Nephron (organoid): ENCODE measurements at regions not wholly inside any gene's neighbourhood (a gene's known extent, or its start where the extent isn't known, plus 50 kb on each side); places are given as distances from the start of the nearest gene placed in this dataset.

Source experiments
- H3K27ac Mint-ChIP-seq, 3 experiments: 2 replicates each; pipeline ENCODE4 v1.8.0; 2020; ENCODE audit warnings: mixed read lengths in 3 of 3, mild to moderate bottlenecking in 2 of 3, moderate library complexity in 1 of 3
- H3K27me3 Mint-ChIP-seq: 2 replicates; pipeline ENCODE4 v1.8.0; 2021; ENCODE audit warnings: low read depth, mild to moderate bottlenecking, moderate library complexity, mixed read lengths
- H3K36me3 Mint-ChIP-seq: 2 replicates; pipeline ENCODE4 v1.8.0; 2020; ENCODE audit warnings: low read depth, mixed read lengths
- H3K4me1 Mint-ChIP-seq: 2 replicates; pipeline ENCODE4 v1.8.0; 2020; ENCODE audit warnings: mixed read lengths
- H3K4me3 Mint-ChIP-seq, 3 experiments: 2 replicates each; pipeline ENCODE4 v1.8.0; 2020; ENCODE audit warnings: mild to moderate bottlenecking in 3 of 3, mixed read lengths in 3 of 3, moderate library complexity in 2 of 3
- H3K9me3 Mint-ChIP-seq: 2 replicates; pipeline ENCODE4 v1.8.0; 2020; ENCODE audit warnings: mixed read lengths
- CTCF ChIP-seq, 3 experiments: fragments of 200-600 bp; sonication (generic); IDR thresholded peaks; one replicate each; pipeline ENCODE4 v1.5.0; 2021; ENCODE audit warnings: antibody characterized with exemption in 3 of 3; ENCODE audit not compliant: unreplicated experiment in 3 of 3

GRCh38 chr5:68749631-68750030, 344.2 kb upstream of the SLC30A5 start:
- no peak overlapping the region for H3K27ac Mint-ChIP-seq
- no peak for TF ChIP-seq CTCF (IDR thresholded peaks at IDR 0.05; ENCODE audit: unreplicated experiment in 3 of 3)
- H3K9me3 Mint-ChIP-seq, result peaks cover 1% of the 10 kb centered on the region
- H3K4me3 Mint-ChIP-seq, result no peak overlapping the region
- no peaks in the 10 kb centered on the region for H3K36me3 Mint-ChIP-seq
- peaks cover 36% of the 10 kb centered on the region for H3K4me1 Mint-ChIP-seq
- H3K27me3 Mint-ChIP-seq, result no peaks in the 10 kb centered on the region

GRCh38 chr5:68751661-68752060, 342.2 kb upstream of the SLC30A5 start:
- Mint-ChIP-seq H3K27me3 (no peaks in the 10 kb centered on the region), H3K4me3 (no peak overlapping the region), H3K9me3 (peaks cover 15% of the 10 kb centered on the region), H3K27ac (no peak overlapping the region), H3K4me1 (peaks cover 20% of the 10 kb centered on the region), H3K36me3 (no peaks in the 10 kb centered on the region)
- TF ChIP-seq CTCF (IDR thresholded peaks at IDR 0.05; ENCODE audit: unreplicated experiment in 3 of 3), result no peak

GRCh38 chr5:68754536-68754935, 339.3 kb upstream of the SLC30A5 start:
- no peak for TF ChIP-seq CTCF (IDR thresholded peaks at IDR 0.05; ENCODE audit: unreplicated experiment in 3 of 3)
- Mint-ChIP-seq H3K36me3 (no peaks in the 10 kb centered on the region), H3K27ac (no peak overlapping the region), H3K4me3 (no peak overlapping the region), H3K9me3 (peaks cover 15% of the 10 kb centered on the region), H3K27me3 (no peaks in the 10 kb centered on the region), H3K4me1 (no peaks in the 10 kb centered on the region)

- Mint-ChIP-seq H3K27me3 (no peaks in the 10 kb centered on the region), H3K27ac (no peak overlapping the region), H3K4me1 (no peaks in the 10 kb centered on the region), H3K36me3 (no peaks in the 10 kb centered on the region), H3K9me3 (peaks cover 15% of the 10 kb centered on the region), H3K4me3 (no peak overlapping the region)
- no peak for TF ChIP-seq CTCF (IDR thresholded peaks at IDR 0.05; ENCODE audit: unreplicated experiment in 3 of 3)
Observed at GRCh38 chr5:68755293-68755692, 338.5 kb upstream of the SLC30A5 start.

GRCh38 chr5:68757006-68757405, 336.8 kb upstream of the SLC30A5 start:
- Mint-ChIP-seq H3K27ac (no peak overlapping the region), H3K9me3 (peaks cover 15% of the 10 kb centered on the region), H3K27me3 (no peaks in the 10 kb centered on the region), H3K4me3 (no peak overlapping the region), H3K4me1 (no peaks in the 10 kb centered on the region), H3K36me3 (no peaks in the 10 kb centered on the region)
- TF ChIP-seq CTCF (IDR thresholded peaks at IDR 0.05; ENCODE audit: unreplicated experiment in 3 of 3), result no peak

- TF ChIP-seq CTCF (IDR thresholded peaks at IDR 0.05; ENCODE audit: unreplicated experiment in 3 of 3), result no peak
- H3K4me1 Mint-ChIP-seq, result no peaks in the 10 kb centered on the region
- H3K9me3 Mint-ChIP-seq, result peaks cover 15% of the 10 kb centered on the region
- no peaks in the 10 kb centered on the region for H3K27me3 Mint-ChIP-seq
- H3K36me3 Mint-ChIP-seq, result no peaks in the 10 kb centered on the region
- no peak overlapping the region for H3K27ac Mint-ChIP-seq
- no peak overlapping the region for H3K4me3 Mint-ChIP-seq
Observed at GRCh38 chr5:68757626-68758212, 336.1 kb upstream of the SLC30A5 start.
